ENCODE measurements at regions not wholly inside any gene's neighbourhood (a gene's known extent, or its start where the extent isn't known, plus 50 kb on each side); places are given as distances from the start of the nearest gene placed in this dataset.

- no peak overlapping the region for H3K4me3 Mint-ChIP-seq
- no peaks in the 10 kb centered on the region for H3K27me3 Mint-ChIP-seq (ENCODE audit: low read depth)
- Histone ChIP-seq H2AK5ac (ENCODE audit: insufficient read length, low read length) (no peak overlapping the region), H3K56ac (ENCODE audit: insufficient read length, low read depth, low read length) (no peak overlapping the region), H3T11ph (ENCODE audit: low read length) (no peak overlapping the region), H2BK12ac (ENCODE audit: insufficient read length, low read depth, low read length) (no peak overlapping the region), H3K23ac (ENCODE audit: insufficient read length, low read depth, low read length) (no peak overlapping the region), H3K18ac (ENCODE audit: insufficient read length, low read depth, low read length) (no peak overlapping the region), H2BK15ac (ENCODE audit: low read depth, low read length) (no peak overlapping the region), H4K91ac (ENCODE audit: insufficient read length, low read depth, low read length) (no peak overlapping the region), H2AFZ (ENCODE audit: low read length) (peak overlapping the region; percentile 29), H4K5ac (ENCODE audit: insufficient read length, low read depth, low read length) (no peak overlapping the region), H3K9ac (ENCODE audit: extremely low read depth, insufficient read length, low read length) (no peak overlapping the region), H3K23me2 (ENCODE audit: insufficient read length, low read depth, low read length, poor library complexity, severe bottlenecking) (no peaks in the 10 kb centered on the region), H4K8ac (replicated peaks; ENCODE audit: insufficient read length, low read depth, low read length) (no peak overlapping the region), H3K27ac (ENCODE audit: insufficient read length, low read depth, low read length) (no peak overlapping the region), H3K4me2 (ENCODE audit: insufficient read depth, insufficient read length, low read length) (no peak overlapping the region), H3K4ac (ENCODE audit: low read depth, low read length) (no peak overlapping the region), H3K4me1 (ENCODE audit: insufficient read depth, low read length) (no peaks in the 10 kb centered on the region; the same call in 1 of the 2 replicates), H4K20me1 (ENCODE audit: control insufficient read depth, insufficient read depth, insufficient read length) (no peaks in the 10 kb centered on the region), H2BK5ac (ENCODE audit: insufficient read length, low read length) (no peak overlapping the region), H2BK20ac (ENCODE audit: low read depth, low read length, poor library complexity, severe bottlenecking) (no peak overlapping the region), H3K27me3 (ENCODE audit: insufficient read depth, low read length) (no peaks in the 10 kb centered on the region), H3K9me3 (ENCODE audit: control insufficient read depth, low read depth, low read length) (no peaks in the 10 kb centered on the region), H2BK120ac (ENCODE audit: low read depth, low read length, poor library complexity, severe bottlenecking) (no peak overlapping the region), H3K79me1 (ENCODE audit: insufficient read depth, low read depth, low read length, poor library complexity, severe bottlenecking) (no peaks in the 10 kb centered on the region), H3K79me2 (ENCODE audit: insufficient read depth, low read length) (no peaks in the 10 kb centered on the region), H3K14ac (ENCODE audit: insufficient read depth, low read length) (no peak overlapping the region)
- no peak for DNase-seq
- H3K9me3 Mint-ChIP-seq: no peaks in the 10 kb centered on the region
- no CpG with 5 or more reads among the region's 4 CpGs for WGBS (ENCODE audit: extremely low coverage, insufficient read length, low lambda C conversion rate)
- H3K36me3 Mint-ChIP-seq (ENCODE audit: insufficient read depth in 1 of 3, low read depth in 3 of 3): no peaks in the 10 kb centered on the region
- no peak overlapping the region for H3K27ac Mint-ChIP-seq
- no peak for TF ChIP-seq CTCF (conservative IDR thresholded peaks at IDR 0.05)
- H3K4me1 Mint-ChIP-seq: peaks cover 34 to 36% of the 10 kb centered on the region in 2 experiments
Observed at GRCh38 chr5:118195211-118195610, 793.1 kb downstream of the DTWD2 start.
